SK-N-SH treated with all-trans-retinoic acid at 6 μM for 48 hours (cell line): ENCODE measurements at regions not wholly inside any gene's neighbourhood (a gene's known extent, or its start where the extent isn't known, plus 50 kb on each side); places are given as distances from the start of the nearest gene placed in this dataset.
"Not testable (repeated sequence)": the region's sequence is repeated elsewhere in the genome, so short reads cannot be mapped to it uniquely, and the experiment has no call there.

Source experiments
- ATAC-seq: fragments of 200-7000 bp; cut with Tn5 transposase; 3 replicates; pipeline ENCODE4 v1.9.1; 2020; ENCODE audit warnings: mild to moderate bottlenecking, moderate library complexity
- ARNTL ChIP-seq: fragments of 450-650 bp; formaldehyde crosslinking; IDR thresholded peaks from 2 replicates; pipeline ENCODE4 v1.5.0; 2020; ENCODE audit warnings: low read depth, mild to moderate bottlenecking, moderate library complexity, borderline replicate concordance
- BACH2 ChIP-seq: fragments of 250-450 bp; sonication (Bioruptor Pico); IDR thresholded peaks from 2 replicates; pipeline ENCODE4 v1.9.0; 2021; ENCODE audit warnings: mild to moderate bottlenecking, borderline replicate concordance
- CREB5 ChIP-seq: fragments of 250-450 bp; sonication (Bioruptor Pico); IDR thresholded peaks from 2 replicates; pipeline ENCODE4 v1.5.1; 2020; ENCODE audit warnings: low read depth, mild to moderate bottlenecking, moderate library complexity
- CSDC2 ChIP-seq: fragments of 250-450 bp; sonication (Bioruptor Pico); IDR thresholded peaks from 2 replicates; pipeline ENCODE4 v1.5.0; 2020; ENCODE audit warnings: mild to moderate bottlenecking, moderate library complexity
- CSRNP3 ChIP-seq: fragments of 250-450 bp; sonication (Bioruptor Pico); IDR thresholded peaks from 2 replicates; pipeline ENCODE4 v1.5.1; 2021; ENCODE audit warnings: mild to moderate bottlenecking, moderate library complexity
- ESRRG ChIP-seq: fragments of 250-450 bp; sonication (Bioruptor Pico); IDR thresholded peaks from 2 replicates; pipeline ENCODE4 v1.6.1; 2021; ENCODE audit warnings: mild to moderate bottlenecking
- GLIS3 ChIP-seq: fragments of 250-450 bp; sonication (Bioruptor Pico); IDR thresholded peaks from 2 replicates; pipeline ENCODE4 v1.5.0; 2020; ENCODE audit warnings: mild to moderate bottlenecking, moderate library complexity
- ISL1 ChIP-seq: fragments of 250-450 bp; sonication (Bioruptor Pico); IDR thresholded peaks from 2 replicates; pipeline ENCODE4 v2.1.2; 2022; ENCODE audit warnings: mild to moderate bottlenecking, moderate library complexity
- OSR1 ChIP-seq: fragments of 250-450 bp; sonication (Bioruptor Pico); IDR thresholded peaks from 2 replicates; pipeline ENCODE4 v1.8.0; 2022; ENCODE audit warnings: moderate library complexity, mild to moderate bottlenecking, inconsistent platforms
- PATZ1 ChIP-seq: fragments of 250-450 bp; sonication (Bioruptor Pico); IDR thresholded peaks from 2 replicates; pipeline ENCODE4 v1.8.0; 2020; ENCODE audit warnings: mild to moderate bottlenecking, moderate library complexity, borderline replicate concordance
- POU6F1 ChIP-seq: fragments of 250-450 bp; sonication (Bioruptor Pico); IDR thresholded peaks from 2 replicates; pipeline ENCODE4 v1.8.0; 2021; ENCODE audit warnings: low read depth, mild to moderate bottlenecking, moderate library complexity, borderline replicate concordance
- PPARA ChIP-seq: fragments of 250-450 bp; sonication (Bioruptor Pico); IDR thresholded peaks from 2 replicates; pipeline ENCODE4 v1.5.0; 2020; ENCODE audit warnings: mild to moderate bottlenecking, borderline replicate concordance
- RARB ChIP-seq: fragments of 250-450 bp; sonication (Bioruptor Pico); IDR thresholded peaks from 2 replicates; pipeline ENCODE4 v1.8.0; 2021; ENCODE audit warnings: mild to moderate bottlenecking, moderate library complexity
- SNAI2 ChIP-seq: fragments of 250-450 bp; sonication (Bioruptor Pico); IDR thresholded peaks from 2 replicates; pipeline ENCODE4 v1.5.0; 2020; ENCODE audit warnings: mild to moderate bottlenecking, moderate library complexity
- TCF4 ChIP-seq: fragments of 250-450 bp; sonication (Bioruptor Pico); IDR thresholded peaks from 2 replicates; pipeline ENCODE4 v1.8.0; 2021; ENCODE audit warnings: mild to moderate bottlenecking, moderate library complexity, borderline replicate concordance
- ZC3H10 ChIP-seq: fragments of 250-450 bp; sonication (Bioruptor Pico); IDR thresholded peaks from 2 replicates; pipeline ENCODE4 v1.5.1; 2021; ENCODE audit warnings: mild to moderate bottlenecking, moderate library complexity
- ZFP3 ChIP-seq: fragments of 250-450 bp; sonication (Bioruptor Pico); IDR thresholded peaks from 2 replicates; pipeline ENCODE4 v1.5.0; 2020; ENCODE audit warnings: mild to moderate bottlenecking, moderate library complexity
- ZFP30 ChIP-seq: fragments of 450-650 bp; formaldehyde crosslinking; IDR thresholded peaks from 2 replicates; pipeline ENCODE4 v1.5.0; 2022; ENCODE audit warnings: mild to moderate bottlenecking, moderate library complexity
- ZNF565 ChIP-seq: fragments of 450-650 bp; formaldehyde crosslinking; conservative IDR thresholded peaks from 2 replicates; pipeline ENCODE4 v1.5.0; 2020; ENCODE audit warnings: low read depth, mild to moderate bottlenecking, moderate library complexity
- ZNF70 ChIP-seq: fragments of 450-650 bp; formaldehyde crosslinking; IDR thresholded peaks from 2 replicates; pipeline ENCODE4 v1.5.0; 2020; ENCODE audit warnings: mild to moderate bottlenecking, moderate library complexity
- ZNF8 ChIP-seq: fragments of 450-650 bp; formaldehyde crosslinking; IDR thresholded peaks from 2 replicates; pipeline ENCODE4 v1.5.0; 2020; ENCODE audit warnings: mild to moderate bottlenecking, moderate library complexity

- ATAC-seq = no peak
- TF ChIP-seq GLIS3 (CRISPR knock-in tag) (no peak), ISL1 (CRISPR knock-in tag) (no peak), CSDC2 (CRISPR knock-in tag) (no peak), TCF4 (CRISPR knock-in tag) (no peak), RARB (no peak), OSR1 (no peak), PATZ1 (no peak), ZNF8 (CRISPR knock-in tag) (no peak), CSRNP3 (no peak), PPARA (no peak), BACH2 (CRISPR knock-in tag) (no peak), ZNF565 (no peak), SNAI2 (CRISPR knock-in tag) (no peak), ZC3H10 (CRISPR knock-in tag) (no peak), ZFP3 (CRISPR knock-in tag) (no peak)
These were observed 135.9 kb upstream of the SGCG start for GRCh38 chr13:23044906-23045305.

GRCh38 chr13:23050126-23050525, 130.7 kb upstream of the SGCG start:
- no peak for ATAC-seq
- TF ChIP-seq ESRRG (CRISPR knock-in tag) (no peak), ZNF8 (CRISPR knock-in tag) (no peak), ZFP30 (CRISPR knock-in tag) (no peak), ARNTL (CRISPR knock-in tag) (no peak), ISL1 (CRISPR knock-in tag) (no peak), ZC3H10 (CRISPR knock-in tag) (no peak), CREB5 (CRISPR knock-in tag) (no peak), BACH2 (CRISPR knock-in tag) (no peak), ZNF565 (no peak)

GRCh38 chr13:23053711-23054110, 127.1 kb upstream of the SGCG start:
- not testable (repeated sequence) for ATAC-seq

- TF ChIP-seq TCF4 (CRISPR knock-in tag) (no peak), POU6F1 (no peak), ZNF70 (no peak), ARNTL (CRISPR knock-in tag) (no peak), GLIS3 (CRISPR knock-in tag) (no peak), SNAI2 (CRISPR knock-in tag) (no peak), CREB5 (CRISPR knock-in tag) (no peak)
- ATAC-seq = no peak
These were observed 121.6 kb upstream of the SGCG start for GRCh38 chr13:23059173-23059572.

- TF ChIP-seq ARNTL (CRISPR knock-in tag) (no peak), ZFP3 (CRISPR knock-in tag) (no peak), GLIS3 (CRISPR knock-in tag) (no peak), ZFP30 (CRISPR knock-in tag) (no peak), CSDC2 (CRISPR knock-in tag) (no peak), ZC3H10 (CRISPR knock-in tag) (no peak), CSRNP3 (no peak), PPARA (no peak), SNAI2 (CRISPR knock-in tag) (no peak), ZNF8 (CRISPR knock-in tag) (no peak), RARB (no peak), TCF4 (CRISPR knock-in tag) (no peak), ESRRG (CRISPR knock-in tag) (no peak), CREB5 (CRISPR knock-in tag) (no peak)
- ATAC-seq = no peak
These were observed 119.8 kb upstream of the SGCG start for GRCh38 chr13:23060959-23061358.
